HepG2 (cell line): ENCODE measurements at regions not wholly inside any gene's neighbourhood (a gene's known extent, or its start where the extent isn't known, plus 50 kb on each side); places are given as distances from the start of the nearest gene placed in this dataset.

Experiments used
- ATAC-seq: fragments of 200-7000 bp; cut with Tn5 transposase; 3 replicates; pipeline ENCODE4 v1.9.1; 2020; ENCODE audit warnings: mild to moderate bottlenecking, moderate library complexity
- BruUV-seq: library from RNA; stranded (reverse); fragments of 400-500 nt; replicated peaks from 2 replicates; lab custom pipeline; 2021; lab: Mats Ljungman, UMichigan
- CTCF ChIA-PET: fragments of 300-600 bp; formaldehyde crosslinking; extraction: SDS; loops from one replicate; lab custom pipeline; 2021; ENCODE audit warnings: low total read pairs, inconsistent platforms, low intra/inter-chr PET ratio; lab: Yijun Ruan, JAX
- POLR2A ChIA-PET: fragments of 350-600 bp; sonication (Branson Sonifier 250); formaldehyde crosslinking; loops from one replicate; lab custom pipeline; 2020; ENCODE audit warnings: antibody characterized with exemption, inconsistent platforms; lab: Yijun Ruan, JAX
- DNase-seq: peaks from one replicate; pipeline ENCODE4 v3.0.0-alpha.2; 2015; ENCODE audit warnings: low spot score
- FAIRE-seq: peaks from 3 replicates; lab custom pipeline; 2011; peaks lifted over from hg19 to GRCh38; lab: Jason Lieb, UNC
- H2AFZ ChIP-seq: one replicate; pipeline ENCODE4 v1.6.1; 2011; ENCODE audit warnings: low read length, inconsistent platforms
- H3K27ac ChIP-seq: fragments of 300-600 bp; 3 replicates; pipeline ENCODE4 v1.8.0; 2011; ENCODE audit warnings: mixed run types, mild to moderate bottlenecking, mixed read lengths, low read length, inconsistent platforms; ENCODE audit not compliant: insufficient read depth; ENCODE audit errors: extremely low read length
- H3K27me3 ChIP-seq, 2 experiments: fragments of 200-600 bp in 1 of 2; 2 replicates in 1 of 2; 3 replicates in 1 of 2; pipeline versions ENCODE4 v1.6.0 to v1.8.0; 2011; ENCODE audit warnings: low read length in 2 of 2, mild to moderate bottlenecking in 2 of 2, moderate library complexity in 2 of 2, inconsistent platforms in 1 of 2; ENCODE audit not compliant: insufficient read depth in 2 of 2, control insufficient read depth in 1 of 2
- H3K36me3 ChIP-seq, 2 experiments: fragments of 200-600 bp in 1 of 2; replicated peaks in 1 of 2; 2 replicates in 1 of 2; 3 replicates in 1 of 2; pipeline versions ENCODE4 v1.5.1 to v1.8.0; 2011; ENCODE audit warnings: low read length in 2 of 2, inconsistent platforms in 1 of 2; ENCODE audit not compliant: insufficient read depth in 2 of 2, control insufficient read depth in 1 of 2
- H3K4me1 ChIP-seq: 2 replicates; pipeline ENCODE4 v1.5.1; 2012; ENCODE audit warnings: low read length, inconsistent platforms; ENCODE audit not compliant: insufficient read depth
- H3K4me2 ChIP-seq: 2 replicates; pipeline ENCODE4 v1.6.0; 2011; ENCODE audit warnings: low read depth, low read length, inconsistent platforms
- H3K4me3 ChIP-seq, 3 experiments: fragments of 200-600 bp in 1 of 3; sonication (generic), shearing (Covaris generic) in 1 of 3; replicated peaks in 1 of 3; 2 replicates each; pipeline ENCODE4 v1.5.1; 2011 to 2016; ENCODE audit warnings: low read length in 3 of 3, inconsistent platforms in 2 of 3, low read depth in 2 of 3, mild to moderate bottlenecking in 2 of 3, control low read depth in 1 of 3, mixed read lengths in 1 of 3; ENCODE audit not compliant: insufficient read depth in 1 of 3
- H3K79me2 ChIP-seq: one replicate; pipeline ENCODE4 v1.6.1; 2011; ENCODE audit warnings: low read length, inconsistent platforms; ENCODE audit not compliant: insufficient read depth
- H3K9ac ChIP-seq: 2 replicates; pipeline ENCODE4 v1.6.0; 2011; ENCODE audit warnings: mild to moderate bottlenecking, low read depth, low read length, inconsistent platforms; ENCODE audit not compliant: insufficient read depth
- H3K9me3 ChIP-seq: 2 replicates; pipeline ENCODE4 v1.5.1; 2012; ENCODE audit warnings: mild to moderate bottlenecking, low read length
- H4K20me1 ChIP-seq: 2 replicates; pipeline ENCODE4 v1.6.0; 2011; ENCODE audit warnings: inconsistent platforms, mild to moderate bottlenecking, low read length, moderate library complexity; ENCODE audit not compliant: insufficient read depth
- ERF ChIP-seq: IDR thresholded peaks from 2 replicates; pipeline ENCODE4 v1.6.1; 2018; ENCODE audit warnings: missing biosample characterization, missing genetic modification reagents
- HMG20B ChIP-seq: conservative IDR thresholded peaks from 2 replicates; pipeline ENCODE4 v1.6.1; 2016; ENCODE audit warnings: missing genetic modification reagents, missing compliant biosample characterization
- PAX8 ChIP-seq: sonication (generic); formaldehyde crosslinking; IDR thresholded peaks from 2 replicates; pipeline ENCODE4 v1.8.0; 2022; ENCODE audit warnings: mild to moderate bottlenecking, missing genetic modification reagents, borderline replicate concordance
- SRSF1 ChIP-seq: fragments of 200-400 bp; formaldehyde crosslinking; optimal IDR thresholded peaks from 2 replicates; pipeline ENCODE3; 2017; ENCODE audit warnings: mild to moderate bottlenecking, low read depth, low read length, moderate library complexity
- U2AF1 ChIP-seq: fragments of 200-400 bp; formaldehyde crosslinking; optimal IDR thresholded peaks from 2 replicates; pipeline ENCODE3; 2017; ENCODE audit warnings: mild to moderate bottlenecking, low read depth, low read length
- ZMYM3 ChIP-seq: sonication (generic); formaldehyde crosslinking; IDR thresholded peaks from 2 replicates; pipeline ENCODE4 v1.5.1; 2020; ENCODE audit warnings: mild to moderate bottlenecking, missing genetic modification reagents
- ZNF354B ChIP-seq: sonication (generic); formaldehyde crosslinking; IDR thresholded peaks from 2 replicates; pipeline ENCODE4 v1.8.0; 2022; ENCODE audit warnings: mild to moderate bottlenecking, missing genetic modification reagents
- ZNF431 ChIP-seq: sonication (generic); formaldehyde crosslinking; IDR thresholded peaks from 2 replicates; pipeline ENCODE4 v1.9.0; 2022; ENCODE audit warnings: missing genetic modification reagents, low read depth, mild to moderate bottlenecking, borderline replicate concordance
- whole genome bisulfite sequencing: methylation state at CpG from one replicate; pipeline ENCODE4 v1.1.6; 2017; ENCODE audit warnings: low lambda C conversion rate; 5-methylcytosine and 5-hydroxymethylcytosine counted together
- in situ Hi-C: cut with HindIII; loops from 2 replicates; pipeline ENCODE4 v1.10.0; 2017; ENCODE audit warnings: low pct_unique_long_range_greater_than_20kb; ENCODE audit not compliant: extremely low pct_ligation_motif_present
- intact Hi-C: fragments of 100-400 bp; cut with micrococcal nuclease; formaldehyde crosslinking; loops from one replicate; pipeline ENCODE4 v1.10.0; 2022; ENCODE audit not compliant: unreplicated experiment
- TF ChIP-seq, protein P1 (sequence below): sonication (generic); formaldehyde crosslinking; IDR thresholded peaks from 2 replicates; pipeline ENCODE4 v1.8.0; 2022; ENCODE audit warnings: missing genetic modification reagents, mild to moderate bottlenecking, moderate library complexity, borderline replicate concordance

DNA sequence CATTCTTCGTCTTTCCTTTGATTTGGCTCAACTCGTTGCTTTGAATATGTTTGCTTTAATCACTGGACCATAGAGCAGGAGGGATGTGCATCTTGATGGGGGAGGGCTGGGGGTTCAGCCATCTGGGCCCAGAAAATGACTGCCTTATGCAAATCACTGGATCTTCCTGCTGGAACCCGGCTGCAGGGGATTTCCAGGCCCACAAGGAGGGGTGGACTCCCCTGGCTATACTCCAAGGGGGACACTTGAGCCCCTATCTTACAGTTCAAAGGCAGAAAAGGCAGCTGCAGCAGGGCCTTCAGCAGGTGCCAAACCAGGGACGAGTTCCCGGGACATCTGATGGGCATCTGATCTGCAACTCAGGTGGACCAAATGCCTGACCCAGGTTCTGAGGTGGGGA lies 122.5 kb downstream of the DICER1 start:
- WGBS, result 0% methylated on average over 5 of the region's 5 CpGs
- intact Hi-C loops (no loop called here), in situ Hi-C loops (no loop called here)
- DNase-seq (no peak), FAIRE-seq (no peak), ATAC-seq (no peak)
- Histone ChIP-seq H3K4me2 (no peak overlapping the region), H3K4me1 (no peaks in the 10 kb centered on the region), H3K9me3 (no peaks in the 10 kb centered on the region), H3K9ac (no peak overlapping the region), H4K20me1 (no peaks in the 10 kb centered on the region), H3K36me3 (no peaks in the 10 kb centered on the region), H3K27me3 (peaks cover 4 to 27% of the 10 kb centered on the region in 2 experiments; a peak in 3 of 5 replicates), H2AFZ (no peak overlapping the region), H3K4me3 (no peak overlapping the region), H3K27ac (no peak overlapping the region), H3K79me2 (no peaks in the 10 kb centered on the region)
- no TSS peak for BruUV-seq
- ChIA-PET POLR2A (no interaction called here), CTCF (no interaction called here)
- no peak for TF ChIP-seq ERF (CRISPR knock-in tag)
- TF ChIP-seq PAX8, result no peak
- TF ChIP-seq, protein P1, sequence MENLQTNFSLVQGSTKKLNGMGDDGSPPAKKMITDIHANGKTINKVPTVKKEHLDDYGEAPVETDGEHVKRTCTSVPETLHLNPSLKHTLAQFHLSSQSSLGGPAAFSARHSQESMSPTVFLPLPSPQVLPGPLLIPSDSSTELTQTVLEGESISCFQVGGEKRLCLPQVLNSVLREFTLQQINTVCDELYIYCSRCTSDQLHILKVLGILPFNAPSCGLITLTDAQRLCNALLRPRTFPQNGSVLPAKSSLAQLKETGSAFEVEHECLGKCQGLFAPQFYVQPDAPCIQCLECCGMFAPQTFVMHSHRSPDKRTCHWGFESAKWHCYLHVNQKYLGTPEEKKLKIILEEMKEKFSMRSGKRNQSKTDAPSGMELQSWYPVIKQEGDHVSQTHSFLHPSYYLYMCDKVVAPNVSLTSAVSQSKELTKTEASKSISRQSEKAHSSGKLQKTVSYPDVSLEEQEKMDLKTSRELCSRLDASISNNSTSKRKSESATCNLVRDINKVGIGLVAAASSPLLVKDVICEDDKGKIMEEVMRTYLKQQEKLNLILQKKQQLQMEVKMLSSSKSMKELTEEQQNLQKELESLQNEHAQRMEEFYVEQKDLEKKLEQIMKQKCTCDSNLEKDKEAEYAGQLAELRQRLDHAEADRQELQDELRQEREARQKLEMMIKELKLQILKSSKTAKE (CRISPR knock-in tag), result no peak
- TF ChIP-seq SRSF1, result no peak

DNA sequence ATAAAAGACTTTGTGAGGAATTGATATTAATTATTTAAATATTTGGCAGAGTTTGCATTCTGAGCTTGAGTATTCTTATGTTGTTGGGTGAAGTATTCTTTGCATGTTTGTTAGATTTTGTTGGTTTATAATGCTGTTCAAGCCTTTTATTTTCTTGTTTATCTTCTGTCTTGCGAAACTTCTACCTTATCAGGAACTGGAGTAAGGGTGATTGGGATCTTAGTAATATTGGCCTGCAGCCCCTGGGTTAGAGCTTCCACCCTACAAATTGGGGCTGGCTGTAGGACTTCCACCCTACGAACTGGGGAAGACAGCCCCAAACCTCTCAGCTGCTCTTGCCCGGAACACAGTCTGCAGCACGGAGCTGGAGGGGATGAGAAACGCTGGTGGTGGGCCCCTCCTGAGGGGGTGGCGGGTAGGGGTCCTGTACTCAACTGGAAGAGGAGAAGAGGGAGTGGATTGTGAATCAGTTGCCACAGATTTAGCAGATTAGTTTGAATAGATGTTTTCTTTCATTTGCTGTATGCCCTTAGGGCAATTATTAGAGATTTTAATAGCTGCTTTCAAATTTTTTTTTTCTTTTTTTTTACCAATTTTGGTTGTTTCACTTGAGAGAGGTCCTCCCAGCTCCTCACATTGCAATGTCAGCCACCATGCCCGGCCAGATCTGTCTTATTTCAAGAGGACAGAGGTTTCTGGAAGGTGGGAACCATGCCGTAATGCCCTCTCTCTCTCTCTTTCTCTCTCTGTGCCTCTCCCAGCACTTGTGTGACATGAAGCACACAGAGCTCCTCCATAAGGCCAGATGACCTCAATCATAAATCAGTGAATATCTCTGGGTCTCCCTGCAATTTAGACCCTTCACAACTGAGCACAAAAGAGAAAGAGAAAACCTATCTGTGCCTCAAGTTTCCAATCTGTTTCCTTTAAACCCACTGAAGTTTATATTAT lies 123.4 kb downstream of the DICER1 start:
- WGBS, result 14% methylated on average over 6 of the region's 8 CpGs
- BruUV-seq, result no TSS peak
- no peak overlapping the region for H2AFZ ChIP-seq
- peaks cover 2 to 19% of the 10 kb centered on the region in 2 experiments; a peak in 3 of 5 replicates for H3K27me3 ChIP-seq
- no peaks in the 10 kb centered on the region for H3K4me1 ChIP-seq
- FAIRE-seq (no peak), ATAC-seq (no peak)
- H3K79me2 ChIP-seq, result no peaks in the 10 kb centered on the region
- H3K4me2 ChIP-seq, result no peak overlapping the region
- CTCF ChIA-PET, result no interaction called here
- TF ChIP-seq U2AF1 (no peak), HMG20B (CRISPR knock-in tag) (no peak), ZMYM3 (CRISPR knock-in tag) (no peak), ZNF431 (no peak), ZNF354B (no peak)
- TF ChIP-seq, all 625 proteins: peak for 0
- Histone ChIP-seq H4K20me1 (no peaks in the 10 kb centered on the region), H3K9me3 (no peaks in the 10 kb centered on the region), H3K9ac (no peak overlapping the region), H3K36me3 (no peaks in the 10 kb centered on the region), H3K27ac (no peak overlapping the region), H3K4me3 (no peak overlapping the region)
- POLR2A ChIA-PET, result no interaction called here
- in situ Hi-C loops, result no loop called here
- intact Hi-C loops, result no loop called here
- DNase-seq, result no peak
